ENCODE measurements at regions not wholly inside any gene's neighbourhood (a gene's known extent, or its start where the extent isn't known, plus 50 kb on each side); places are given as distances from the start of the nearest gene placed in this dataset.

- no peak overlapping the region for H3K4me3 ChIP-seq (ENCODE audit: low read depth, low read length)
- TF ChIP-seq CTCF (IDR thresholded peaks at IDR 0.05; ENCODE audit: low read depth, low read length, missing control alignments), result no peak
- DNase-seq (ENCODE audit: low read depth), result no peak
Observed at GRCh38 chr11:91851908-91852307, 372.7 kb upstream of the FAT3 start.

DNA sequence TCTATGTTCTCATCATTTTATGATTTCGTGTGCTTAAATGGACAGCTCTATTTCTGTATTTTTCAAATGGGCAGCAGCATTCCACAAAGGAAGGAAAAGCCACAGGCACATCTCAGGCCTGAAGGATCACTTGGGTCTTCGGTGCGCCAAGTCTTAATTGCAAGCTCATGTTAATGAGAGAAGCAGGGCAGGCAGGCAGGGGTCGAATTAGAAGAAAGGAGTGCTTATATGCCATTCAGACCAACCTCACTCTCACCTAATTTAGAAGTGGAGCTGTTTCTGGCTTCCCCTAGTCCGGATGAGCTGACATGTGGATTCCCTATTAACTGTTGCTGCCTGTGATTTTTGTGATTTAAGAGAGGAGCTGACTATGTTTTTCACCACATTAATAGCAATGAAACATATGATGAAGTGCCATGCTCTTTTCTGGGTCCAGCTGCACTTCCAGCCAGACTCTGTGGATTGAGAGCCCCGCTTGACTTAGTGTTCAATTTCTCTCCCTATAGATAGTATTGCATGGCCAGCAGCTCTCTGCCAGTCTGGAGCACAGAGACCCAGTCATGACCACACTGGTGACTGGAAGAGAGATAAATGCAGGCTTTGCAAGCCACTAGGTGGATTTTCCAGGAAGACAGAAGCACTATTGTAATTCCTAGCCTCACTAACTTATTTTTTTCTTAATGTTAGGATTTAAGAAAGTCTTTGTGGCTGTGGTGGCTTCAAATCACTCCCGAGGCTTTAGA is 373.9 kb upstream of the FAT3 start:
- no peak for DNase-seq (ENCODE audit: low read depth)
- no peak for TF ChIP-seq CTCF (IDR thresholded peaks at IDR 0.05; ENCODE audit: low read depth, low read length, missing control alignments)
- H3K4me3 ChIP-seq (ENCODE audit: low read depth, low read length), result no peak overlapping the region

- no peak for DNase-seq (ENCODE audit: low read depth)
- no peak for TF ChIP-seq CTCF (IDR thresholded peaks at IDR 0.05; ENCODE audit: low read depth, low read length, missing control alignments)
- H3K4me3 ChIP-seq (ENCODE audit: low read depth, low read length), result no peak overlapping the region
Observed at GRCh38 chr11:91850021-91850420, 374.6 kb upstream of the FAT3 start.

DNA sequence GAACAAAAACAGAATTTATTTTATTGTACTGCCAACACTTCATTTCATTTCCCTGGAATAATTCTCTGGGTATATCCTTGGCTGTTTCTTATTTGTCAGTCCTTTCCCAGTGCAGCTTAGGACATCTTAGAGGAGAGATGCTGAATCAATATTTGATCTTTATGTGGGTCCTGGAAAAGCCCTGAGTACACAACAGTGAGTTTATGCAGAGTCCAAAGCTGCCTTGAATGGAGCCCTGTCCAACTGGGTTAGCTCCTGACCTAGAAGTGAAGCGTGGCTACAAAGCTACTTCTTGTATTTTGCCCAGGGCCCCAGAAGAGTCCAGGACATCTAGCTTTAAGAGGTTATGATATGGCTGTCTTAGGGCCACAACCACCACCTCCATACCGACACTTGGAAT is 378.0 kb upstream of the FAT3 start:
- no peak for DNase-seq (ENCODE audit: low read depth)
- no peak for TF ChIP-seq CTCF (IDR thresholded peaks at IDR 0.05; ENCODE audit: low read depth, low read length, missing control alignments)

DNA sequence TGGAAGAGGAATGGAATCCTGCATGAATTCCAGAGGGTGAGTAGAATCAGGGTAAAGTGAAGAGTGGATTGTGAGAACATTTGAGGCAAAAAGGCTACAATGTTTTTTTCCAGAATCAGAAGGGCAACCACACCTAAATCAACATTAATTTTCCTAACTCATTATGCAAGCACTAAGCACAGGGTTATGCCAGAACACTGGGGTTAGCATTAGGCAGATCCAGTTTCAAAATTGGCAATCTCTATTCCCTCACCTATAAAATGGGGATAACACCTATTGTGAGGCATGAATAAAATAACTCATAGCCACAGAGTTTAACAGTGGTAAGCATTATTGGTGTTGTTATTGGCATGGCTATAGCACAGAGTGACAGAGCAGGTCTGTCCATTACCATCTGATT is 378.6 kb upstream of the FAT3 start:
- no peak for DNase-seq (ENCODE audit: low read depth)
- TF ChIP-seq CTCF (IDR thresholded peaks at IDR 0.05; ENCODE audit: low read depth, low read length, missing control alignments), result no peak
- no peak overlapping the region for H3K4me3 ChIP-seq (ENCODE audit: low read depth, low read length)

More for the DNA sequence above, 378.0 kb upstream of the FAT3 start:
- no peak overlapping the region for H3K4me3 ChIP-seq (ENCODE audit: low read depth, low read length)

GRCh38 chr11:91840640-91841240 is 383.9 kb upstream of the FAT3 start:
- TF ChIP-seq CTCF (IDR thresholded peaks at IDR 0.05; ENCODE audit: low read depth, low read length, missing control alignments), result no peak
- H3K4me3 ChIP-seq (ENCODE audit: low read depth, low read length), result no peak overlapping the region
- no peak for DNase-seq (ENCODE audit: low read depth)
